Left forelimb (tissue), 1 donor: ENCODE measurements at regions not wholly inside any gene's neighbourhood (a gene's known extent, or its start where the extent isn't known, plus 50 kb on each side); places are given as distances from the start of the nearest gene placed in this dataset.

Experiments used
- DNase-seq: peaks from one replicate; pipeline ENCODE4 v3.0.0-alpha.2; 2018; ENCODE audit warnings: low spot score

- DNase-seq, result no peak
Measured at GRCh38 chr5:61652916-61653315, 320.9 kb downstream of the ZSWIM6 start.

GRCh38 chr5:61653807-61654580 lies 321.9 kb downstream of the ZSWIM6 start:
- DNase-seq, result no peak

GRCh38 chr5:61654876-61655275 lies 322.8 kb downstream of the ZSWIM6 start:
- no peak for DNase-seq

GRCh38 chr5:61657010-61657409 lies 325.0 kb downstream of the ZSWIM6 start:
- DNase-seq, result no peak

GRCh38 chr5:61657686-61658085 lies 325.6 kb downstream of the ZSWIM6 start:
- DNase-seq, result no peak

- DNase-seq, result peak; percentile 76
Measured at GRCh38 chr5:61658592-61659008, 326.5 kb downstream of the ZSWIM6 start.

GRCh38 chr5:61659221-61659696 lies 327.2 kb downstream of the ZSWIM6 start:
- DNase-seq, result no peak

- no peak for DNase-seq
Measured at GRCh38 chr5:61662670-61663069, 330.6 kb downstream of the ZSWIM6 start.

GRCh38 chr5:61666064-61666621 lies 334.1 kb downstream of the ZSWIM6 start:
- DNase-seq, result no peak

GRCh38 chr5:61667525-61668218 lies 335.6 kb downstream of the ZSWIM6 start:
- no peak for DNase-seq

GRCh38 chr5:61669531-61669930 lies 337.5 kb downstream of the ZSWIM6 start:
- no peak for DNase-seq

- no peak for DNase-seq
Measured at GRCh38 chr5:61670941-61671340, 338.9 kb downstream of the ZSWIM6 start.

- DNase-seq, result no peak
Measured at GRCh38 chr5:61673007-61673735, 341.1 kb downstream of the ZSWIM6 start.

GRCh38 chr5:61674378-61674777 lies 342.3 kb downstream of the ZSWIM6 start:
- DNase-seq, result no peak

- DNase-seq, result no peak
Measured at GRCh38 chr5:61675015-61675692, 343.1 kb downstream of the ZSWIM6 start.

GRCh38 chr5:61677220-61677619 lies 345.2 kb downstream of the ZSWIM6 start:
- no peak for DNase-seq

GRCh38 chr5:61678966-61679365 lies 346.9 kb downstream of the ZSWIM6 start:
- DNase-seq, result no peak

GRCh38 chr5:61679562-61679961 lies 347.5 kb downstream of the ZSWIM6 start:
- no peak for DNase-seq

- DNase-seq, result no peak
Measured at GRCh38 chr5:61680247-61680646, 348.2 kb downstream of the ZSWIM6 start.

GRCh38 chr5:61683148-61683547 lies 351.1 kb downstream of the ZSWIM6 start:
- DNase-seq, result no peak

GRCh38 chr5:61683926-61684325 lies 351.9 kb downstream of the ZSWIM6 start:
- DNase-seq, result no peak
